ENCODE measurements at regions not wholly inside any gene's neighbourhood (a gene's known extent, or its start where the extent isn't known, plus 50 kb on each side); places are given as distances from the start of the nearest gene placed in this dataset.

- no peak for TF ChIP-seq CTCF (conservative IDR thresholded peaks at IDR 0.05; ENCODE audit: low read length)
- TF ChIP-seq EZH2phosphoT487 (IDR thresholded peaks at IDR 0.05; ENCODE audit: borderline replicate concordance), result no peak
Observed at GRCh38 chr2:8244639-8245038, 437.2 kb upstream of the ID2 start.

Data from Loucy (cell line).